HG02973 (cell line): ENCODE measurements at regions not wholly inside any gene's neighbourhood (a gene's known extent, or its start where the extent isn't known, plus 50 kb on each side); places are given as distances from the start of the nearest gene placed in this dataset.

Source experiments
- ATAC-seq: cut with Tn5 transposase; IDR thresholded peaks from one replicate; pipeline ENCODE4 v1.9.1; 2021; ENCODE audit warnings: moderate library complexity; ENCODE audit not compliant: unreplicated experiment

DNA sequence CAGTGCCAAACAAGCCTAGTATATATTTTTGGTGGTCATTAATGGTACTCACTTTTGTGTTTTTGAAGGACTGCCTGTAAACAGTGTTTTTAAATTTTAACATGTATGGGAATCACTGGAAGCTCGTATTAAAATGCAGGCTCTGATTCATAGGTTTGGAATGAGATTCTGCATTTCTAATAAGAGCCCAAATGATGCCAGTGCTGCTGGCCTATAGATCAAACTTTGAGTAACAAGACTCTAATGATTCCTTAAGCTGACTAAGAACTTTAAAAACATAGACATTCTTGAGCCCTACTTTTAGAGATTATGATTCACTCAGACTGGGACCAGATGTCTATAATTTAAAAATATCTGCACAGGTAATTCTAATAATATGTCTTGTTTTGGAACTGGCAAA is 823.2 kb upstream of the LCORL start:
- no peak for ATAC-seq

DNA sequence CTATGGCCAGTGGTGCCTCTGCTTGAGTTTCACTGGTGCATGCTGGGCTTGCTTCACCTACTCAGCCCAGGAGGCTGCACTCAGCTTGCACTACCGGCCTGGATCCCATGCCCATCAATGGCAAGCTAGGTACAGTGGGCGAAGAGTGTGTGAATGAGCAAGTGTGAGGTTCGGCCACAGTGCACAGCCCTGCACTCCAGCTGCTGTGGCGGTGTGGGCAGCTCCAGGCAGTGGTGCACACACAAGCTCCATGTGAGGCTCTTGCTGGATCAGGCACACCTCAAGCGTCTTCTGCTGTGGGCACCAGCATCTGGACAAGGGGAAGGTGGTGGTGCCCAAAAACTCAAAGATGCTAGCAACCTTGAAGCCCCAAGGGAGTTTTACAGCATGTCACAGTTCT is 820.9 kb upstream of the LCORL start:
- ATAC-seq: no peak

DNA sequence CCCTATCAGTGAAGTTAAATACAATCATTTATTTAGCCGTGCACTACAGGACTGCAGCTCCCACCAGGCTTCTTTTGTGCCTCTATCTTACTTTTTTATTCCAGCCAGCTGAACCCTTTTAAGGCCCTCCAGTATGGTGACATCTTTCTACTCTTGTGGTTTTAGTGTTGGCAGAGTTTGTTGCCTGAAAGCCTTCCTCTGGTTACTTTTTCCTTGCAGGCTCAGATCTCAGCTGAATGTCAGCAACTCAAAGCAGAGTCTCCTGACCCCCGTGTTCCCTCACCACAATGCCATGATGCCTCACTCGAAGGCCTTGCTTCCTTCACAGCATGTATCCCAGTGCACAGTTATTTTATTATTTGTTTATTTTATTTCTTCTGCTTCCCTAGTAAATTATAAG is 818.9 kb upstream of the LCORL start:
- ATAC-seq: no peak

DNA sequence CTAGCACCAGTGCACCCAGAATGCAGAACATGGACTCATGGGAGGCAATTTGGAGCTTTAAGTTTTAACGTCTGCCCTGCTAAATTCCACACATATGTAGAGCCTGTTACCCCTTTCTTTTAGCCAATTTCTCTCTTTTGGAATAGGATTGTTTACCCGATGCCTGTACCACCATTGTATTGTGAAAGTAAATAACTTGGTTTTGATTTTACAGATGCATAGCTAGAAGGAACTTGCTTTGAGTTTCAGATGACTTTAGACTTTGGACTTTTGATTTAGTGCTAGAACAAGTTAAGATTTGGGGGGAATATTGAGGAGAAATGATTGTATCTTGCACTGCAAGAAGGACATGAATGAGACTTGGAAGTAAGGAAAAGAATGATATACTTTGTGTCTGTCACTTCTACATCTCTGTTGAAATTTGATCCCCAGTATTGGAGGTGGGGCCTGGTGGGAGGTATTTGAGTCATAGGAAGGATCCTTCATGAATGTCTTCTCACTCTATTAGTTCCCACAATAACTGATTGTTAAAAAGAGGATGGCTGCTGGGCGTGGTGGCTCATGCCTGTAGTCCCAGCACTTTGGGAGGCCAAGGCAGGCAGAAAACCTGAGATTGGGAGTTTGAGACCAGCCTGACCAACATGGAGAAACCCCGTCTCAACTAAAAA is 794.8 kb upstream of the LCORL start:
- ATAC-seq: no peak

DNA sequence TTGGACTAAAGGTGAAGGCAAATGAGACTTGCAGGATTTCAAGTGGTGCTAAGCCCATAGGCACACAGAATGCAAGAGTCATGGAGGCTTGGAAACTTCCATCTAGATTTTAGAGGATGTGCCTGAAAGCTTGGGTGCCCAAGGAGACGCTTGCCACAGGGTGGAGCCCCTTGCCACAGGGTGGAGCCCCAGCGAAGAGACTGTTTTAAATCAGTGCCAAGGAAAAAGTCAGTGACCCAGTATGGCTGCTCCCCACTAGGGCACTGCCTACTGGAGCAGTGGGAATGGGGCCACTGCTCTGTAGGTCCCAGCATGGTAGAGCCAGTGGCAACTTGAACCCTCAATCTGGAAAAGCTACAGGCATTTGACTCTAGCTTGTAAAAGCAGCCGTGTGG is 794.2 kb upstream of the LCORL start:
- ATAC-seq: no peak

DNA sequence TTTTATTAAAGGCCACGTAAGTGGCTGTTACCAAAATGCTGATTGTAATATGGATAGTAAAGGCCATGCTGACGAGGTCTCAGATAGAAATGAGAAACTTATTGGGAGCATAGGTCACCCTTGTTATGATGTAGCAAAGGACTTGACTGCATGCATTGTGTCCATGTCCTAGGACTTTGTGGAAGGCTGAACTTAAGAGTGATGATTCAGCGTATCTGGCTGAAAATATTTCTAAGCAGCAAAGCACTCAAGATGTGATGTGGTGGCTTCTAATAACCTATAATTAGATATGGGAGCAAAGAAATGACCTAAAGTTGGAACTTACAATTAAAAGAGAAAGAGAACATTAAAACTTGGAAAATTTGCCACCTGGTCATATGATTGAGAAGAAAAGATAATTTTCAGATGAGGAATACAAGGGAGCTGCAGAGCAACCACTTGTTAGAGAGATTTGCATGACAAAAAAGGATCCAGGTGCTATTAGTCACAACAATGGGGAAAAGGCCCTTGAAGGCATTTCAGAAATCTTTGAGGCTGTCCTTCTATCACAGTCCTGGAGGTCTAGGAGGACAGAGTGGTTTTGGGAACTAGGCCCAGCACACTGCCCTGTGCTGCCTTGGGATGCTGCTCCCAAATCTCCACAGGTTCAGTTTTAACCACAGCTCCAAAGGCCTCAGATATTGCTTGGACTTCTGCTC is 793.7 kb upstream of the LCORL start:
- no peak for ATAC-seq

DNA sequence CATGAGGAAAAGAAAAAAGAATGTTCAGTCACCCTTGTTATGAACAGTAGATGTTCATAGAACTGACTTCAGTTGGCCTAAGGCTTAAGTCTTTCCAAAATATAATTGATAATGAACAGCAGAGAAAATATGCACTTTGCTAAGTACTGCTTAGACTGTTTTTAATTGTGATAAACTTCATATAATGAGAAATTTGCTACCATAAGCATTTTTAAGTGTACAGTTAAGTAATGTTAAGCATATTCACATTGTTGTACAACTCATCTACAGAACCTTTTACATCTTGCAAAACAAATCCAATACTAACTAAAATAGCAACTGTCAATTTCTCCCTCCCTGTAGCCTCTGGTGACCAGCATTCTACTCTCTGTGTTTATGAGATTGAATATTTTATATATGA is 792.2 kb upstream of the LCORL start:
- ATAC-seq: no peak

DNA sequence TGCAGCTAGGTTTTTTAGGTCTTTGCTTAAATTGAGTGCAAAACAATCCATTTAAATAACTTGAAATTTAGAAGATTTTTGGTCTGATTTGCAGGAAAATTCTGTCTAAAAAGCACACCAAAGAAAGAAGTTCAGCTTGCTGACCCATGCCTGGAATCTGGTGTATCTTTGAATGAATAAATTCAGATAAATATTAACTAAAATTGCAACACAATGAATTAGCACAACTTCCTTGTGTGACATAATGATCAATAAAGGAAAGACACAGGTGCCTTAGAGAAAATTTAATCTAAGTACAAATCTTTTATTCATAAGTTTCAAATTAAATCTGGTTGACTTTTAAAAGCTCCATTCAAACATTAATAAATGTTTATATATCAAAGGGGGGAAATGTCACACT is 791.5 kb upstream of the LCORL start:
- ATAC-seq: no peak

DNA sequence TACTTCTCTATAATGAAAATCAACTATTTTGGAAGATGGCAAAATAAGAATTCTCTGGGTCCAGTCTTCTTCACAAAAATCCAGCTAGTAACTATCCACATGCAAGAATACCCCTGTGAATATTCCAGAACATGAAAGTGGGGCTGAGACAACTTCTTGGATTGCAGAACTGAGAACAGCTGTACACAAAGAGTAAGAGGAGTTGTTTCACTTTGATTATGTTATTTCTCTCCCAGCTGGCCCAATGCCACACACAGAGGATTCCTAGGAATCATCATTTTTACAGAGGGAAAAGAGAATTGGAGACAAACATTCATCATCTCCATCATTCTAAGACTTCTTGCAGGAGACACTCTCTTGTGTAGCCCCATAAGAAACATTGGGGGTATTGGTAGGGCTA is 782.2 kb upstream of the LCORL start:
- ATAC-seq: no peak

DNA sequence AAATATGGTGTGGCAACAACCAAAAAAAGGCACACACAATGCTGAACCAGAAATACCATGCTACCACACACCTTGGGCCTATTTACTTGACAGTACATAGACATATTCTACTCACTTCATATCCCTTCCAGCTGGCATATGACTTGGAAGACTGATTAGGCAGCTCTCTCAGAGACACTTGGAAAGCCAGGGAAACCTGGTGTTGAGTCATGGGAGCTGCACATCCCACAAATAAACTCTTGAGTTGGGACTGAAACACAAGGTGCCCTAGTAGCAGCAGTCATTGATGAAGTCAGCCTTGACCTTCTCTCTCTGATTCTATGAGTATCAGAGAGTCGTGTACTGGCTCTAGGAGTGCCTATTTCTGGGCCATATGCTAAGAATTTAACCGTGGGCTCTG is 776.6 kb upstream of the LCORL start:
- no peak for ATAC-seq

DNA sequence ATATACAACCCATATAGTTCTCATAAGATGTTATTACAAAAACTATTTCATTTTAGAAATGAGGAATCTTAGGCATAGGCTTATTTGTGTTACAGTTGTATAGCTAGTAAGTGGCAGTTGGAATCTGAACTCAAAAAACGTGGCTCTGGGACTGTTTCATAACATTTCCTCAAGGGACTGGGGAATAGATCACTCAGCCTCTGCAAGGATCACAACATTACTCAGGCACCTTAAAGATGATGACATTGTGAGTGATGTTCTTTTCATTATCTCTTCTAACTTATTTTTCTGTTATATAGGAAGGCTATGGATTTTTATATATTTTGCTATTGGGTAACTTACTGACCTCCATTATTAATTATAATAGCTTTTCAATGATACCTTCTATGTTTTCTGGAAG is 774.2 kb upstream of the LCORL start:
- ATAC-seq: no peak

DNA sequence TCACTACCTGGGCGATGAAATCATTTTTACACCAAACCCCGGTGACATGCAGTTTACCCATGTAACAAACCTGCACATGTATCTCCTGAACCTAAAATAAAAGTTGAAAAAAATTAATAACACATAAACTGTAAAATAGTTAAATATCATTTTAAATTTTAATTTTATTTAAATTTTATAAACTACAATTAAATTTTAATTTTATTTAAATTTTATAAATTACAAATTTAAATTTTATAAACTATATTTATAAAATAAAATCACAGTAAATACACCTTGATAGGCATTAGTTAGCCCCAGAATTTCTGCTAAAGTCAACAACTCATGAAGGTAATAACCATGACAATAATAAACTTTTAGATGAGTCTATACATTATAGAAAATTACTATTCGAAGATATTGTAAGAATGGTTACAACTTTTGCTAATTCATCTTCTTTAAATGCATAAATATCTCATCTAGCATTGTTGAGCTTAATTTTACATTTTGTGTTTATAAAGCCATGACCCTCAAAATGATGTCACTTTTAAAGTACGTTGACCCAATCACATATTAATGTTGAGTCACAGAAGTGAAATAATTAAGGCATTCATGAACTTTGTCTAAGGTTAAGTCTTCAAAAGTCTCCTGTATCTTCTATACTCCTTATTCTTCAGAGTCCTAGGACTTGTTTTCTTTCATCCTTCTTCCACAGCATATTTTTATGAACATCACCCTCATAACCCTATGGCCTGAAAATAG is 755.8 kb upstream of the LCORL start:
- no peak for ATAC-seq

DNA sequence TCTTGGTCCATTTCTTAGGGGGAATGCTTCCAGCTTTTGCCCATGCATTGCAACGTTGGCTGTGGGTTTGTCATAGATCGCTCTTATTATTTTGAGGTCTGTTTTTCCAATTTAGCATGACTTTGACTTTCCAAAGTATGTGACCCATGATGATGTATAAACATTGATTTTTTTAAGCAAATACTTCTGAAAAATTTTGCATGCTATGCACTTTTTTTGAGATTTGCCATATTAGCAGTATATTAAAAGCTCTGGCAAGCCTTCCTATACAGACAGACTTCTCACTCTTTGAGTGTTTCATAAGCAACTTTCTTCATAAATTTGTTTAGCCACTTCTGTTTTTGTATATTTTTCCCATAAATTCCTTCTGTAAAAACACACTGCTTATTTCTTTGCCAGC is 746.4 kb upstream of the LCORL start:
- no peak for ATAC-seq

DNA sequence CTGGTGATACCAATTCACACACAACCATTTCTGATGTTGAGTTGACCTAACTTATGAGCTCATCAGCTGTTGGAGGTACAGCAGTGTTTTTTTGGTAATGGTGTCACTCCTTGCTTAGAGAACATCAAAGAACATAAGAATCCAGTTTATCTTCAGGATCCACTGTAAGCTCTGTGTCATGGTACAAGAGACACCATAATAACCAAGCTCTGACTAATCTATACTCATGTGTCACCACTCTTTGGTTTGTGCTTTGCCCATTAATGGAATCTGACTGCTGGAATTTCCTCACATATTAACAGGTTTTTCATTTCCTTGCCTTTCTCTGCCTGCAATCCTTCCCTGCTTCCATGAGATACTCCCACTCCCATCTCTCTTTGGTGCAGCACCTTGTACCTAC is 735.1 kb upstream of the LCORL start:
- ATAC-seq: no peak

DNA sequence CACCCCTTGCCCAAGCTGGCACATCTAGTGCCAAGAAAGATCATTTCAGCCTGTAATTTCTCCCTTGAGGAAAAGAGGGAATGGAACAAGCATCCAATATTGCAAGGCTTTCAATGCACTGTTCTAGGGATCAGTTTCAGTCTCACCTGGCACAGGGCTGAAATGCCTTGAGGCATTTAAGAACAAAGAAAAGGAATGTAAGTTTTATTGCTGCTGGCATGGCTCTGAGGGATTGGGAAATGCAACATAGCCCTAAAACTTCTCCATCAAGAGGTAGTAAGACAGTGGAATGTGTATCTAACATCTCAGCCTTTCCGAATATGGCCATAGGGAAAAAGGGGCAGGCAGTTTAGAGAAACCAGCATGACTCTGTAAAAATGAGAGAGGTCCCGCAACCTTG is 732.6 kb upstream of the LCORL start:
- no peak for ATAC-seq

DNA sequence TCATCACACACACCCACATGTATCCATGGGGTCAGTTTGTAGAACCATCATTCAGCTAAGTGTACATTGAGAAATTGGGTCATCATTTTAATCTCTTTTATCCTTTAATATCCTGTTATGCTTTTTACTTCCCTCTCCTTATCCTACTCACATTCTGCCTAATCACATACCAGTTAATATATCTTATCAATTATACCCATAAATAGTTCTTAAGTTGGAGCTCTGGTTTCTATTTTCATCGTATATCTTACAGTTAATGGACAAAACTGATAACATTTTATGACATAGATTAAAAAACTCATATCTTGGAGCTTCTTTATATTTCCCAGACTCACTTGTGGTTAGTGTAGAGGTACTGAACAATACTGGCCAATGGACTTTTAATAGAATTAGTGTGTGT is 729.5 kb upstream of the LCORL start:
- ATAC-seq: no peak

DNA sequence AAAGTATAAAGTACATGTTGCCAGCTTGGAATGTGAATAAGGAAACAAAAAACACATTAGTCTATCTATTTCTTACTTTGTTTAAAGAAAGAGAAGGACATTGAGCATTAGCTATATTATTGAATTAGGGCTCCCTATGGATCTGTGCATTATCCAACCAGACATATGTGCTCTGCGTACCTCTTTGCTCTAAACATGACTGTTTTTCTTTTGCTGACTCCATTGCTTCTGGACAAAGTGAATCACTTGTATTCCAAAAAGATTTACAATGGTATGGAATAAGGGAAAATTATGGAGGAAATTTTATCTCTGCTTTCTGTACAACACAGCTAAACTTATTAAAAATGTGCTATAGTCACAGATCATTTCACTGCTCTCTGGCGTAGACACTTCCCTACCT is 727.8 kb upstream of the LCORL start:
- no peak for ATAC-seq

DNA sequence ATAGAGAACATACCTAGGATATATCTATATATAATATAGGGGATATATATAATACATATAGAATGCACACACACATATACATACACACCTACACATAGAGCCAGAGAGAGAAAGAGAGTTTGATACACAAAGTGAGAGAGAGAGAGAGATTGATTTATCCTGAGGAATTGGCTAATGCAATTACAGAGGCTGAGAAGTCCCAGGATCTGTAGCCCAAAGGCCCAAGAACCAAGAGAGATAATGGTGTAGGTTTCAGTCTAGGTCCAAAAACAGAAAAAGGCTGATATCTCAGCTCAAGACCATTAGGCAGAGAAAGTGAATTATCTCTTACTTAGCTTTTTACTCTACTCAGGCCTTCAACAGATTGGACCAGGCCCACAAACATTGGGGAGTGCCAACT is 715.0 kb upstream of the LCORL start:
- ATAC-seq: no peak

DNA sequence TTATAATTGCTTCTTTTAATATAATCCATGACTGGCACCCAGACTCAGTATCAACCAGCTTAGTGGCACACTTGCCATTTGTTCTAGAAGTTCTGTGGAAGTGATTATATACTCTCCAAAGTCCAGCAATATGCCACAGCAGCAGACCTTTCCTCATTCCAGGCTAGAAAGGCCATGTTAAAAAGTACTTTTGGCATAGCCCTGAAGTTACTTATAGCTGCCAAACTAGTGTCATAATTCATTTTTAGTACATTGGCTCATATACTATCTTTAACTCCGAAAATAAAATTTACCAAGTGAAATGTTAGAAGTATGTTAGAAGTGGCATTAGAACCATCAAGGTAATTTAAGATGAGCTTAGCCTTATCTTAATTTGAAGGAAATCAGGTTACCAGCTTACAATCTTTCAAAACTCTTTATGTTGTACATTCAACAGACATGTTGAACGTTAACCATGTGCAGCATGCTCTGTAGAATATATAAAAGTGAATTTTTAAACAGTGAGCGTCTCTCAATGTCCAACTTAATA is 714.2 kb upstream of the LCORL start:
- no peak for ATAC-seq

DNA sequence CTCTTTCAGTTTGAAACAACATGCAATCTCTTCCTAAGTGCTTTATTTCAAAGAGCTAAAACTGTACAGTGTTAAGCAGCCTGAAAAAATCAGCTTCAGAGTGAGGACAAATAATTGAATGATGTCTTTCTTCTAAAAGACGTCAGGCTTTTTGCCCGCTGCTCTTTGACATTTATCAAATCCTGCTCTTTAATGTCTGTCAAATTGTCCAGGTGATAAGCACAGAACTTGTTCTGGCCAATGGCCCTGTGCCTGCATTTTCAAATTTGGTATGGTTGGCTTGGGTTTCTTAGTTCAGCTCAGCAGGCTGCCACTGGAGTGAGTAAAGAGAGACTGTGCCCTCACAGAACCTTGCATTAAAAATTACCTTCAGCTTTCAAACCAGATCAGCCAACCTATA is 712.9 kb upstream of the LCORL start:
- ATAC-seq: no peak

DNA sequence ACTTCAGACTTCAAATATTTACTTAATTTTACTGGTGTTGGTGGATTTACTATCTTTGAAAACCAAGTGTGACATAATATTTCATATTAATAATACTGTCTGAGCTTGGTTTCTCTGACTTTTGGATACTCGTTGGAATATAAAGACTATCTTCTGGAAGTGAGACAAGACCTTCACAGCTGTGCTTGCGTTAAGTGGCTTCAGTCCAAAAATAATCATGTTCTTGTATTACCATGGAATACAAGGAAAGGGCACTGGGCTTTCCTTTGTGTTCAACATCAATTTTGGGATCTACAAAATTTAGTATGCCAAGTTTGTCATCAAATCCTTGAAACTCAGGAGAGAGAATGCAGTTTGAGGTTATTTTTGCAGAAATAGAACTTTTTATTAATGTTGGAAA is 712.4 kb upstream of the LCORL start:
- ATAC-seq: no peak

DNA sequence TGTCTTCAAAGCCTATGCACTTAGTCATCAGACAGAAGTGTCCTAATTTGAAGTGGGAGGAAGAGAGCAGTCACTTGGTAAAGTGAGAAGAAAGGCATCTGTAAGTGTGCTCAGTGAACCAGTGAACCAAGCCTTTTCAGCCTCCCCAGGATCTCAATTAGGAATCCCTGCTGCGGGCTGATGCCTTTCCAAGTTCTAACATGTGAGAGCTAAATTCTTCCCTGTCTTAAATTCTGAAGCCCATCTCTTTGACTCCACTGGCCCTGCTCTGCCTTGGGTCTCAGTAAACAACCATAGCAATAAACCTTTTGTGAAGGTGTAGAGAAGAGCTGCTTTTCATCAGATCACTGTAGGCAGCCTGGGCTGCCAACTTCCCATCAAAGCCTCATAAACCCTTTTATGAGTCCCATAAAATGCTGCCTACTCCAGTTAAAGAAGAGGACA is 701.2 kb upstream of the LCORL start:
- ATAC-seq: no peak
